NCI-H1436 (cell line): ENCODE measurements at regions not wholly inside any gene's neighbourhood (a gene's known extent, or its start where the extent isn't known, plus 50 kb on each side); places are given as distances from the start of the nearest gene placed in this dataset.

Experiments used
- DNase-seq: peaks from one replicate; lab custom pipeline; 2025; lab: John Stamatoyannopoulos, UW

DNA sequence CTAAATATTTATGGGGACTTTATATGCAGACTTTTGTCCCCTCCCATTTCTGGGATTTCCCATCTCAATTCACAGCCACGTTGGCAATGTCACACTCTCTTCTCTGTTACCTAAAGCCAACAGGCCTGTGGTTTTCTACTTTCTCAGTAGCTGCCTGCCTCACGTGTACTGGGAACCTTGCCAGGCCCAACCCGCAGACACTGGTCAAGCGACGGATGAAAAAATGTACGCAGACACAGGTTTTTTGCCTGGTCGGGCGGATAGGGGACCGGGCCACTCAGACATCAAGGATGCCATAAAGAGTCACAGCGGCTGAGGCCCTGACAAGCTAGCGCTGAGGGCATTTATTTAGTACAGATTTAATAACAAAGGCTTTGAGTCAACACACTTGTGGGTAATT is 204.4 kb upstream of the DPP6 start:
- no peak for DNase-seq

DNA sequence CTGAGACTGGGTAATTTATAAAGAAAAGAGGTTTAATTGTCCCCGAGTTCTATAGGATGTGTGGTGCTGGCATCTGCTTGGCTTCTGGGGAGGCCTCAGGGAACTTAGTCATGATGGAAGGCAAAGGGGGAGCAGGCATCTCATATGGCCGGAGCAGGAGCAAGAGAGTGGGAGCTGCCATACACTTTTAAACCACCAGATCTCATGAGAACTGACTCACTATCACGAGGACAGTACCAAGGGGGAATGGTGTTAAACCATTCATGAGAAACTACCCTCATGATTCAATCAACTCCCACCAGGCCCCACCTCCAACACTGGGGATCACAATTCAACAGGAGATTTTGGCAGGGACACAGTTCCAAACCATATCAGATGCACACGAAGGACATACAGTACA is 199.9 kb upstream of the DPP6 start:
- no peak for DNase-seq

DNA sequence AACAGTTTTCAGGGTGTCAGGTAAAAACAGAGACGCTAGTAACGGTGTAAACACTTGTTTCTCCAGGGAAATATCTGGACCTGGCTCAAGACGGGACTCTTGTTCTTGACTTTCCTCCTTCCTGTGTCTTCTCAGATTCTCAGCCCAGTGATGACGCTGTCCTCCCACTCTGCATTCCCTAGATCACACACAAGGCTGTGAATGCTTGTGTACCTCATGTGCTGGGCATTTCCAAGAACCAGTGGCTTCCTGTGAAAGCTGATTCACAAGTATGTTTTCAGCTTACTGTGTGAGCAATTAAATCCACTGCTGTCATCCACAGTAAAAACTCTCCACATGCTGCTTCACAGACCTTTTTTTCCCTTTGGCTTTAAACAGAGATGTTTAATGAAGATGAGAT is 193.8 kb upstream of the DPP6 start:
- no peak for DNase-seq

DNA sequence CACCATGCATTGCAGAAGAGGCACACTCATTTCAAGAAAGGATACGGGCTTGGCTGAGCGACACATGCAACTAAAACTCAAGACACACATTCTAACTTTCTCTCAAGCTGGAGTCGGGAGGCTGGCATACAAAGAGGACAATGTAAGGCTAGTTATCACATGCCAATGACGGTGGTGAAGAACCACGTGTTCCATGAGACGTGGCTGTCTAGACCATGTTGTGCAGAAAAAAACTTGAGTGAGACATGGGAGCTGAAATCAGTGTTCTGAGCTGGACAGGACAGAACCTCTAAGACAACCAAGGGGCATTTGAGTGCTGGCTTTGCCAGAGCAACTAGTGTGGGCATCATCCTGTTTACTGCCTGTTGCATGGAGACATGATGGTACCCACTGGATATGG is 193.0 kb upstream of the DPP6 start:
- DNase-seq = no peak

DNA sequence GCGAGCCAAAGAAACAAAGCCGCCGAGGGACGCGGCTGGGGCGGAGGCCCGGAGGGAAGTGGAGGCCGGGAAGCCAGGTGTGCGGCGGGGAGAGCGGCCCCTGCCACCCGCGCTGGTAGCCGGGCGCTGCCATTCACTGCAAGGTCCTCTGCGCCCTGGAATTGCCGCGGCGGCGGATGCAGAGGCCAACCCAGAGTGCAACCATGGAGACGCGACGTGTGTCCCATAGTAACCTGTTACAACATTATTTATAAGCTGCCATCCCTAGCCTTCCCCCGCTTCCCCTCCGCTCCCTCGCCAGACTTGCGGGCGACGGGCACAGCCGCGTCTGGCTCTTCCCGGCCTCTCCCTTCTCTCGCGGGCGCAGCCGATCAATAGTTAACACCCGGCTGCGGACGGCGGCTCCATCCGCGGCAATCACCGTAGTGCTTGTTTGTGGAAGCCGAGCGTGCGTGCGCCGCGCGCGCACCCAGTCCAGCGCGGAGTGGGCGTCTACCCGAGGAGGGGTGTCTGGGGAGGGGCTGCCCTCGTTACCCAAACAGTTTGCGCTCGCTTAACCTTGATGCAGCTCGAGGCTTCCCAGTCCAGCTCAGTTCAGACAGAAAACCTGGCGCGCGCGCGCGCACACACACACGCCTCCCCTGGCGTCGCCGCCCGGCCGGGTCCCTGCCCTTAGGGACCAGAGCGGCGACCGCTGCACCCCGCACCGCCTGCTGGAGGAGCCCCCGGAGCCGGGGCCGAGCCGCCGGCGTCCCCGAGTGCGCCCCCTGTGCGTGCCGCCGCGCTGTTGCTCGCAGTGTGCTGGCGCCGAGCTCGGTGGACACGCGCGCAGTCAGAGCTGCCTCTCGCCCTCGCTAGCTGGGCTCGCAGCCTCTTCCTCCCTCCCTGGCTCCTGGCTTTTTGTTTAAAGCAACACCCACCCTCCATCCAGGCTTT is 165.4 kb upstream of the DPP6 start:
- DNase-seq = no peak

DNA sequence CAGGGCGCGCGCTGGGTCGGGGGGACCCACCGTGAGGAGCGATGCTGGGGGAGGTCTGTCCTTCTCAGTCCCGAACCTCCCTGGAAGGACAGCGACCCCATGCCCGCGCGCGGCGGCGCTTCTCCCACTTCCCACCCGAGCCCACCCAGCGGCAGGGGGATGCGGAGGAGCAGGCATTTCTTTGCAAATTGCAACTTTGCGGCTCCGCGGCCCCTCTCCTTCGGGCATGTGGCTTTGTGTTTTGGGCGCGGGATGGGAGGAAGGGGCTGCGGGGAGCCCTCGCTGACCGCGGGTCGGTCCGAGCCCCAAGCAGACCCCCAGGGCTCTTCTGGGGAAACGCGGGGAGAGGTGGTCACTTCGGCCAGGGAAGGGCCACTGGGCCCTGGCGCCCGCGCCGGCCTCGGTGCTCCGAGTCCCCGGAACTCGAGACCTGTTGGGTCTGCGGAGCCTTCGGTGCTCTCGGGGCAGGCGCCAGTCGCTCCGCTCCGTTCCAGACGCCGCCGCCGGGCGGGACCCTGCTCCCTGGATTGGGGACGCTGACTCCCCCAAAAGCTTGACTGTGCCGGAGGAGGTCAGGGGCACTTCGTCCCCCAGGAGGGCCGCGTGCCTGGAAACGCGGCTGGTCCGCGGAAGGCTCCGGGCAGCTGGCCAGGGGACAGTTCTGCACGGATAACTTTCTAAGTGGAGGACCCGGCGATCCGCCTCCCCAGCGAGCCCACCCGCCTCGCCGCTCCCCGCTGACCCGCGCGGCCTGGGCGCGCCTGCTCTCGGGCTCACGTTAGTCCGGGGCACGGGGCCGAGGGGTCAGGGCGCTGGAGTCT is 164.2 kb upstream of the DPP6 start:
- DNase-seq = no peak

DNA sequence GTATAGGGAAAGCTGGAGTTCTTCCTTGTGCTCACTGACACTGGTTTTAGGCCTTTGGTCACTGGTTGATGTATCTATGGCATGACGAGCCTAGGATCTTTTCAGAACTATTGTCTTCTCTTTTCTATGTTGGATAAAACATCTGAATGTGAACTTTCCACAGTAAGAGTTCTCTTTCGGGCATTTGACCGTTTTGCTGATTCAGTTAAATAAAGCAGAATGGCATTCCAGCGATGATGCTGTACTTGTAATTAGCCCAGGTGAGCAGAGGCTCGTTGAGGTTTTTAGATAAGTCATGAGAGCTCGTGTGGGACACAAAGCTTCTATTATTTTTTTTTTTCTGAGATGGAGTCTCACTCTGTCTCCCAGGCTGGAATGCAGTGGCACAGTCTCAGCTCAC is 160.2 kb upstream of the DPP6 start:
- no peak for DNase-seq

DNA sequence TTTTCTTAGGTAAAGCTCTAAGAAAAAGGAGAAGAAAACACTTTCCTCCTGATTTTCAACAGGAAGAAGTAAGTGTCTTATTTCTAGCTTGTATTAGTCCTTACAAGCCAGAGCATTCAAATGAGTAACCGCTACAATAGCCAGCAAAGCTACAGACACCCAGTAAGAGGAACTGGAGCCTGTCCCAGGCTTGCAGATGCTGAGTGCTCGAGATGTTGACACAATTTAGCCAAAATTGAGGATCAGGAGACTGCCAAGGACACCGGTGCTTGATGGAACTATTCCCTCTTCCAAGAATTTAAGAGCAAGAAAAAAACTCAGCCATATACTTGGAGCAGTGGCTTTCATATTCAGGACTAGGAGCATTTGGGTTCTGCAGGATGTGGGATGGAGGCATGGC is 149.3 kb upstream of the DPP6 start:
- DNase-seq = no peak

DNA sequence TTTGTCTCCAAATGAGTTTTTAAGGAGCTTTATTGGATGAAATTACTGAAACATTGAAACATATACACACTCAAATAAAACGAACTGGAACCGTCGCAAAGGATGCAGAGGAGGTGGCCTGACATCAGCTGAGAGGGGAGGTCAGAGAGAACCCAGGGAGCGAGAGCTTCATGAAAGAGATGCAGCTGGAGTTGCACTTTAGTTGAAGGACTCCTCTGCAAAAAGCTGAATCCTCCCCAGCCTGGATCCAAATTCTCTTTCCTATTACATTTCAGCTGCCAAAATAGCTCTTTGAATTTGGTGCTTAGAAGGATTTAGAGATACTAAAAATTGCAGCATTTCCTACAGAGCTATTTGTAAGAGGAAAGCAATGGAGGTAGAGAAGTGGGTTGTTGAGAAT is 140.0 kb upstream of the DPP6 start:
- DNase-seq = no peak

DNA sequence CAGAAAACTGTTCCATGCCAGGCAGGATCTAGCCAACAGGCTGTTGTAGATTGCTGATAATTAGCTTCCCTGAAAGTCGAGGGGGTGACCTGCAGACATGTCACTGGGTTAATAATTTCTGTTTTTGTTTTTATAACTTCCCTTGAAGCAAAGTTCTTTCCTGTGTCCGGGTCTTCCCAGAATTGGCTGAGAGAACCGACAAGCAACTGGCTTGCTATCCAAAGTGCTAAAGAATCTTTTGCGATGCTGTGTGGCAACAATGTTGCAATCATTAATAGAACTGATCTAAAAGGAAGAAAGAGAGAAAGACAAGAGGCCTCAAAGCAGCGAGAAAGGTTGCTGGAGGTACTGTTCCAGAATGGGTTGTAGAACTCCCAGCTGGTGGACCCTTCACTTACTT is 132.1 kb upstream of the DPP6 start:
- no peak for DNase-seq

DNA sequence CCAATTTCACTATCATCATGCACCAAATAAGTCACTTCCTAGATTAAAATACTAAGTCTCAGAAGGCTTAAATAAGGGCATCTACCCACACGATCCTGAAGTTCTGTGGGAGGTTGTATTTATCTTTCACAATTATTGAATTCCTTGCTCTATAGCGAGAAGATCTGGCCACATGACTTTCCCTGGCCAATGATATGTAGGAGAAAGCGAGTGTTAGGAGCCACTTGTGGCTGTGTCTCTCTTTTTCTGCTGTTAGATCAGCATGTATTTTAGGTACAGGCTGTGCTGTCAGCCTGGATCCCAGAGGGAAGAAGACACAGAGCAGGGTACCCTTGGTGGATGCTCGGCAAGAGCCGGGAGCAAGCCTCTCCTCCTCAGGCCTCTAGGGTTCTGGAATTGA is 131.3 kb upstream of the DPP6 start:
- no peak for DNase-seq

DNA sequence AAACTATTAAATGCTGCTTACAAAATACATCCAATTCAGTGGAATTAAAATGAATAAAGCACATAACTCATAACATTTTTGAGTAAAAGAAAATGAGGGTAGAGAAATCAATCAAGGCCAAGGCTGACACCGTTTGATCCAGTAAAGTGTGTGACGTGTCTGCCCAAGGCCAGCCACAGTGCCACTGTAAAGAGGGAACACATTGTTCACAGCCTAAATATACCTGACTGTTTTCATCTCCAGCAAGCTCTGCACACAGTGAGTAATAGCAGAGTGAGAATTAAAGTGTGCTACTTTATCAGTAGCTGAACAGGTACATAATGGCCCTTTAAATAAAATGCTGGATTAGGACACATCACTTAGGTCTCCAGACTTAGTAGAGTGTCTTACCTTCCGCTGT is 130.8 kb upstream of the DPP6 start:
- DNase-seq = no peak

DNA sequence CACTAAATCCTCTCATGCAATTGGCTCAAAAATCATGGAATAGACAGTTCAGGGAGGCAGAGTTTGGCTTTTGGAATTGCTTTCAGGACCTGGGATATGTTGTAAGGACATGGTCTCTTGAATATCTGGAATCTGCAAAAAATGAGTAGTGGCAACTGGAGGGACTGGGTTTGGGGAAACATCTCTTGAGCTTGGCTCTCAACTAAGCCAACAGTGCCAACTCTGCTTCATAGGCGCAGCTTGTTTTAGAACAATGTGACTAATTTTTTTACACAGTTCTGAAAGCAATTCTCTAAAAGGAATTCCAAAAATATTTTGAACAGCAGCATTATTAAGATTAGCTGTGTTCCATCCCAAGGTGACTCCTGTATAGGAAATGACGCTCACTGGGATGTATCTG is 121.5 kb upstream of the DPP6 start:
- DNase-seq = no peak

DNA sequence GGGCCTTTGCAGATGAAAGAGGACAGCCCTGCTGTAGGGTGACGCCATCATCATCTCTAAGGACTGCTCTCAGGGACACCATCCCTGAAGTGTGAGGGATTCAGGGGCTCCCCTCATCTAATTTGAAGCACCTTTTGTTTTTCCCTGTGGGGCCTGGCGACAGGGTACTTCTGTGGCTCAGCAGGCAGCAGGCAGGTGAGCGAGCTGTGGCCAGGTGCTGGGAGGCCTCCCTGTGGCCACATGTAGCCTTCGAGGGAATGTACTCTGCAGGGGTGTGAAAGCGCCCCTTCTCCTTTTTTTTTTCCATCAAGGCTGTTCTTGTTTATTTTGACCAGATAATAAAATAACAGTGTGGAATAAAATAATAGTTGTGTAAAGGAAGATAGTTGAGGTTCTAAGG is 118.2 kb upstream of the DPP6 start:
- no peak for DNase-seq

DNA sequence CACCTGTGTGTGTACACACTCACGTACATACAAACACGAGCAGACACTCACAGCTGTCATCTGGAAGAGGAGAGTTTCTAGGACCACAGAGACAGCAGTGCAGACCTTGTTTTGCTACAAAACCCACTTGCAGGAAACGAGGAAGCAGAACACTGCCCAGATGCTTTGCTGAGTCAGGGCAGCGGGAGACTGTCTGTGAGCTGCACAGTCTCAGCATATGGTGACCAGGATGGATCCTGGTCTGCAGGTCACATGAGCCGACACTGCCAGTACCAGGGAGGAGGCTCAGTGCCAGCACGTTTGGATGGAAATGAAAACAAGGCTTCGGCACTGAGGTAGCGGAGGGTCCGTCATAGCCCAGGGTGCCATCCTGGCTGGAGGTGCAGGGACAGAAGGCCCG is 117.6 kb upstream of the DPP6 start:
- no peak for DNase-seq

DNA sequence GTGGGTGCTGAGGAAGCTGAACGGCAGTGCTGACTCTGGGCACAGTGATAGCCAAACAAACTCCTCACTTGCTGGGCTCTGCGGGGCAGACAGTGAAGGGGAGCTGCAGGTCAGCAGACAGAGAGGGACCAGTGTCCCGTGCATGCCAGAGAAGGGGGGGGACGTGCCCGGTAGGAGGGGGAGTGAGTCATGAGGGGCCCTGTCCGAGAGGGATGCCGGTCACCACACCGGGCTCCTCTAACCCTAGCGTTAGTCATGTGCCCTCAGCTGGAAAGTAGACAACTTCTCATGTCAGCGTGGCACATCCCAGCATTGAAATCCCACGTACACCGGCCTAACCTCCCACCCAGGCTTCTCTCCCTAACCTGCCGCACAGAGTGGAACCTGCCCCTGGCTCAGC is 117.1 kb upstream of the DPP6 start:
- no peak for DNase-seq

DNA sequence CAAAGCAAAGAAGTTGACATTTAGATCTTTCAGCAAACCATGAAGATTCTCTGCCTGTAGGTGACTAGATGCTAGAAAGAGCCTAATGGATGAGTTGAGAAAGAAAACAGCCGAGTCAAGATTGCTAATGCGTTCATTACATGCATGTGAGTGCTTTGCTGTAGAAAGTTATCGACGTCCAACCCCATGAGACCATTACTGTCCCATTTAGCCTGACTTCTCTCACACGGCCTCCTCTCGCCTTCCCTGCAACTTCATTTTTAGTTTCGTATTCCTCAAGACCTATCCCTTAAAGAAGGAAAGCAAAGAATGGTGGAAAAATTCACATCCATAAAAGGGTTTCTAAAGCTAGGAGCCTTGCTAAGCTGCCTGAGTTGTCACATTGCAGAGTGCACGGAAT is 113.7 kb upstream of the DPP6 start:
- DNase-seq = no peak

DNA sequence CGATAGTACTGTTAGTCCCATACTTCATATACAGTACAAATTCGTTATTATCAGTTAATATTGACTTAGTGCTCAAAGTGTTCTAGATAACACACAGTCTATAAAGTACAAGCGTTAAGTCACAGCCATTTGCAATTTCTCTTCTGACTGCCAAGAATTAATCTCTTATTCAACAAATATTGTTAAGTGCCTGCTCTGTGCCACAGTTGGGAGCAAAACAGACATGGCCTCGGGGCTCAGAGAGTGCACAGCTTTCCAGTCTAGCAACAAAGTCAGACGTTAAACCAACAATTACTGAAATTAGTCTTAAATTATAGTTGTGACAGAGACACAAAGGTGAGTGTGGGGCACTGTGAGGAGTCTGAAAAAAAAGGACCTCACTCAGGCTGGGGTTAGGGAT is 113.0 kb upstream of the DPP6 start:
- DNase-seq = no peak

DNA sequence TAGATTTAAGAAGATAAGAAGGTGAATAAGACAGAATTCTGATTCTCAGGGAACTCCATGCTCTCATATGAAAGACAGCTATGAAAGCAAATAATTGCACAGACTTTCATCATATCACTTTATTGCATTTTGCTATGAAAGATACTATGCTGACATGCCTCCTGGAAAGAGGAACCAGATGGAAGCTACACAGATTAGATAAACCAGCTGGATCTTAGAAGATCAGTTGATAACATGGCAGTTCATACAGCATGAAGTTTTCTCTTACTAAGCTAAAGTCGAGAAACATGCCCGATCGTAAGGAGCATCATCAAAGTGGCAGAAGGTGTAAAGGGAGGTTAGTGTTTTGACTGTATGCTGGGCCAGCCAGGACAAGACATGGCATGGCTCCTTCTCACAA is 112.5 kb upstream of the DPP6 start:
- no peak for DNase-seq

DNA sequence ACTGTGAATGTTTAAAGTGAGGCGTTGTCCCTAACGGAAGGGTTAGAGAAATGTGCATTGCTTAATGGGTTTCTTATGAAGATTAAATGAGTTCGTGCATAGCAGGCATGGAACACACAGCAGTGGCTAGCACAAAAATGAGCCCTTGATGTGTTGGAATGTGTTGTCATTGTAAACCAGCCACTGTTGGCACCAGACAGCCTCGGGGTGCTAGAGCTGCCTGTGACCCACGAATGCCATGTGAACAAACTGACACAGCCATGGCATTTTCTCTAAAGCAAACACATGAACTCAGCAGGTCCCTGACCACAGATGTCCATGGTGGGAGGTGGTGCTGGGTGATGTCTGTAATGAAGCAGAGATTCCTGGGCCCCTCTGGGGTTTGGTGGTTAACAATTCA is 111.1 kb upstream of the DPP6 start:
- no peak for DNase-seq

DNA sequence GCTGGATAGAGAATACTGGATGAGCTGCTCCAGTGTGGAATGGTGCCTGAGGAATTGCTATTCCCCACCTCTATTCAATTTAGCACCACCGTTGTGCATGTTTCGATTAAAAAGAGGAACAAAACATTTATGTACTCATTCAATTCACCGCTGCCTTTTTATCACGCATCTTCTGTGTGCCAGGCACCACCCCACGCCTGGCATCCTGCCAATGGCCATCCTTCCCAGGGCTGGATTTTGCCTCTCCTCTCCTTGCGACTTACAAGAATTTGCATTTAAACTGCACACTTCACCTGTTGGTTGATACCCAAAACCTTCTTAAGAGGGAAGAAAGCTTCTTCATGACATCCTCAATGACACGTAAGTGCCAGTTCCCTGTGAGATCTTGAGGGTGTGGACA is 110.2 kb upstream of the DPP6 start:
- DNase-seq = no peak

DNA sequence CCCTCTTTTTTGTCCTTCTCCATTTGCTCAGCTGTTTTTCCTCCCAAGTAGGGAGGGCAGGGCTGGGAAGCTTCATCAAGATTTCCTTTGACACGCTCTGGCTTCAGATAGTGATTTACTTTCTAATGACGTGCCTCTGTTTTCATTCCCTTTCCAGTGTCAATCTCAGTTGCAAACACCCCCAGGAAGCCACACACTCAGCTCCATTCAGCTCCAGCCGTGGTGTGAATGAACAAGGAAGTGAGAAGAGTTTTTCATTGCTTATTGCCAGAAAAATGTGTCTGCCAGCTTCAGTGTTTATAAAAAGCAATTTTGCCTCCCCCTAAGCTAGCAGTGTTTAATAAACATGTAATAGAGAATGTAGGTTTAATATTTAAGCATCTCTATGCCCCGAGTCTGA is 108.7 kb upstream of the DPP6 start:
- DNase-seq = no peak

DNA sequence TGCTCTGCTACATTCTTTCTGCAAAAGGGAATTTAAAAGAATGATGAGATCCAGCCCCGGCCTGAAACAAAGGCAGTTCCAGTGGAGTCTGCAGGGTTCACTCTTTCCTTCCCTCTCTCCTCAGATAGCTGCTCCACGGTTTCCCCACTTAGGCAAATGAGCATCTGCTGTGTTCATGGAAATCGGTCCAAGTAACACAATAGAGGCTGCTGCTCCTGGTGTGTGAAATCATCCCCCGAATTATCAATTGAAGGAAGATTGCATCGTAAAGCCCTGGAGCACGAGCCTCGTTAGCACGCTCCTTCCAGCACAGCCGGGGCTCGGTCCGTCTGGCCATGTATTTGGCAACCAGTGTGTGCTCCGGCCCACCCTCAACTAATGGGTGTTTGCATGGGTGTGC is 108.3 kb upstream of the DPP6 start:
- DNase-seq = no peak

DNA sequence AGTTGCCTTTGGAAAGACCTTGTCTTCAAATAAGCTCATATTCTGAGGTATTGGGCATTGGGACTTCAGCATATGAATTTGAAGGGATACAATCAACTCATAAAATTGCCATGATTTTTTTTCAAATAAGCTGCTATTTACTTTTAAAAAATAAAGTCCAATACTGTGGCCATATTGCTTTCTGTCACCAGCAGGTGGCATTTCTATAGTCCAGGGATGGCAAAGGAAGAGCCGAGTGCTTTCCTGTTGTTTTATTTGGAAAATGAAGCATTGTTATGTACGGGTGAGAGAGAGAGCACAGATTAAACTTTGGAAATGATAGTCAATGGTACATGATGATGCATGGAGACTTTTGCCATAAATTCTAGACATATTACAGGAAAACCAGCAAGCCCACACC is 104.1 kb upstream of the DPP6 start:
- DNase-seq = no peak
